T-helper 9 cell (primary cell): ENCODE measurements at regions not wholly inside any gene's neighbourhood (a gene's known extent, or its start where the extent isn't known, plus 50 kb on each side); places are given as distances from the start of the nearest gene placed in this dataset.
"Not testable (repeated sequence)": the region's sequence is repeated elsewhere in the genome, so short reads cannot be mapped to it uniquely, and the experiment has no call there.

Source experiments
- DNase-seq: peaks from one replicate; pipeline ENCODE4 v3.0.0-alpha.2; 2020

GRCh38 chr12:41656454-41656853 lies 468.3 kb downstream of the PDZRN4 start:
- DNase-seq: no peak

GRCh38 chr12:41653386-41654326 lies 465.5 kb downstream of the PDZRN4 start:
- DNase-seq: no peak

GRCh38 chr12:41652981-41653380 lies 464.9 kb downstream of the PDZRN4 start:
- DNase-seq: no peak

GRCh38 chr12:41645624-41646023 lies 457.5 kb downstream of the PDZRN4 start:
- DNase-seq: no peak

GRCh38 chr12:41642808-41643207 lies 454.7 kb downstream of the PDZRN4 start:
- DNase-seq: not testable (repeated sequence)

GRCh38 chr12:41636653-41637052 lies 448.5 kb downstream of the PDZRN4 start:
- no peak for DNase-seq

- no peak for DNase-seq
Measured at GRCh38 chr12:41635626-41636364, 447.7 kb downstream of the PDZRN4 start.

GRCh38 chr12:41634091-41634490 lies 446.0 kb downstream of the PDZRN4 start:
- no peak for DNase-seq

- DNase-seq: no peak
Measured at GRCh38 chr12:41629611-41630010, 441.5 kb downstream of the PDZRN4 start.

GRCh38 chr12:41627476-41627875 lies 439.4 kb downstream of the PDZRN4 start:
- DNase-seq: no peak

GRCh38 chr12:41624571-41624970 lies 436.5 kb downstream of the PDZRN4 start:
- no peak for DNase-seq
